ENCODE measurements at regions not wholly inside any gene's neighbourhood (a gene's known extent, or its start where the extent isn't known, plus 50 kb on each side); places are given as distances from the start of the nearest gene placed in this dataset.
A peak's percentile ranks its signal among the peaks of the same experiment; 100 is the strongest.
"Not testable (repeated sequence)": the region's sequence is repeated elsewhere in the genome, so short reads cannot be mapped to it uniquely, and the experiment has no call there.

- no peak overlapping the region for H3K4me3 Mint-ChIP-seq
- no peak overlapping the region for H3K27ac Mint-ChIP-seq
- H3K4me1 Mint-ChIP-seq: peaks cover 0 to 2% (median 0%) of the 10 kb centered on the region in 3 donors
- H3K9me3 Mint-ChIP-seq: peaks cover 0 to 1% (median 0%) of the 10 kb centered on the region in 3 donors
- peaks cover 9% of the 10 kb centered on the region for H3K27me3 Mint-ChIP-seq
- H3K36me3 Mint-ChIP-seq: no peaks in the 10 kb centered on the region
Measured at GRCh38 chr2:109702250-109702985, 88.3 kb downstream of the SOWAHC start.

- peaks cover 0 to 1% (median 0%) of the 10 kb centered on the region in 3 donors for H3K9me3 Mint-ChIP-seq
- no peak overlapping the region for H3K27ac Mint-ChIP-seq
- H3K36me3 Mint-ChIP-seq: no peaks in the 10 kb centered on the region
- no peak overlapping the region for H3K4me3 Mint-ChIP-seq
- H3K4me1 Mint-ChIP-seq: peaks cover 0 to 2% (median 0%) of the 10 kb centered on the region in 3 donors
- peaks cover 9% of the 10 kb centered on the region for H3K27me3 Mint-ChIP-seq
Measured at GRCh38 chr2:109703077-109703476, 88.9 kb downstream of the SOWAHC start.

GRCh38 chr2:109703798-109704197, 89.6 kb downstream of the SOWAHC start:
- Mint-ChIP-seq H3K27me3 (peaks cover 9% of the 10 kb centered on the region), H3K4me3 (no peak overlapping the region)

GRCh38 chr2:109707281-109708147, 86.6 kb upstream of the RGPD5 start:
- peaks cover 2% of the 10 kb centered on the region for H3K27me3 Mint-ChIP-seq
- H3K4me1 Mint-ChIP-seq: peaks cover 0 to 2% (median 0%) of the 10 kb centered on the region in 3 donors
- no peak overlapping the region for H3K27ac Mint-ChIP-seq
- H3K9me3 Mint-ChIP-seq: peaks cover 0 to 1% (median 0%) of the 10 kb centered on the region in 3 donors
- H3K36me3 Mint-ChIP-seq: no peaks in the 10 kb centered on the region
- no peak overlapping the region for H3K4me3 Mint-ChIP-seq

More at GRCh38 chr2:109703798-109704197, 89.6 kb downstream of the SOWAHC start:
- Mint-ChIP-seq H3K4me1 (peaks cover 0 to 2% (median 0%) of the 10 kb centered on the region in 3 donors), H3K27ac (no peak overlapping the region), H3K9me3 (peaks cover 0 to 1% (median 0%) of the 10 kb centered on the region in 3 donors), H3K36me3 (no peaks in the 10 kb centered on the region)

GRCh38 chr2:109710505-109711229, 83.4 kb upstream of the RGPD5 start:
- H3K9me3 Mint-ChIP-seq: no peaks in the 10 kb centered on the region
- H3K4me1 Mint-ChIP-seq: peaks cover 0 to 2% (median 0%) of the 10 kb centered on the region in 3 donors
- peak overlapping the region in 1 of 3 donors; percentile 6 for H3K27ac Mint-ChIP-seq
- no peak overlapping the region for H3K4me3 Mint-ChIP-seq
- H3K36me3 Mint-ChIP-seq: no peaks in the 10 kb centered on the region
- H3K27me3 Mint-ChIP-seq: peaks cover 2% of the 10 kb centered on the region

- Mint-ChIP-seq H3K9me3 (no peaks in the 10 kb centered on the region), H3K27ac (peak overlapping the region in 1 of 3 donors; percentile 44), H3K4me3 (no peak overlapping the region), H3K36me3 (no peaks in the 10 kb centered on the region), H3K4me1 (peaks cover 0 to 2% (median 0%) of the 10 kb centered on the region in 3 donors), H3K27me3 (no peaks in the 10 kb centered on the region)
Measured at GRCh38 chr2:109711230-109712122, 82.6 kb upstream of the RGPD5 start.

GRCh38 chr2:109712123-109712449, 82.0 kb upstream of the RGPD5 start:
- H3K4me1 Mint-ChIP-seq: peaks cover 0 to 2% (median 0%) of the 10 kb centered on the region in 3 donors
- no peaks in the 10 kb centered on the region for H3K27me3 Mint-ChIP-seq
- H3K4me3 Mint-ChIP-seq: no peak overlapping the region
- H3K9me3 Mint-ChIP-seq: no peaks in the 10 kb centered on the region
- H3K36me3 Mint-ChIP-seq: no peaks in the 10 kb centered on the region
- no peak overlapping the region for H3K27ac Mint-ChIP-seq

- no peaks in the 10 kb centered on the region for H3K9me3 Mint-ChIP-seq
- H3K27me3 Mint-ChIP-seq: no peaks in the 10 kb centered on the region
- no peak overlapping the region for H3K4me3 Mint-ChIP-seq
- H3K36me3 Mint-ChIP-seq: no peaks in the 10 kb centered on the region
- no peaks in the 10 kb centered on the region for H3K4me1 Mint-ChIP-seq
- no peak overlapping the region for H3K27ac Mint-ChIP-seq
Measured at GRCh38 chr2:109712746-109713145, 81.4 kb upstream of the RGPD5 start.

GRCh38 chr2:109715313-109715805, 78.7 kb upstream of the RGPD5 start:
- Mint-ChIP-seq H3K36me3 (peaks cover 2% of the 10 kb centered on the region), H3K4me3 (no peak overlapping the region), H3K9me3 (peaks cover 0 to 6% (median 4%) of the 10 kb centered on the region in 3 donors), H3K27ac (no peak overlapping the region), H3K4me1 (no peaks in the 10 kb centered on the region), H3K27me3 (no peaks in the 10 kb centered on the region)

- H3K27ac Mint-ChIP-seq, H3K27me3 Mint-ChIP-seq: not testable (repeated sequence)
Measured at GRCh38 chr2:109716596-109716995, 77.5 kb upstream of the RGPD5 start.

GRCh38 chr2:109718139-109718538, 76.0 kb upstream of the RGPD5 start:
- peaks cover 2% of the 10 kb centered on the region for H3K36me3 Mint-ChIP-seq
- H3K9me3 Mint-ChIP-seq: peaks cover 0 to 6% (median 4%) of the 10 kb centered on the region in 3 donors
- H3K4me3 Mint-ChIP-seq: no peak overlapping the region
- H3K4me1 Mint-ChIP-seq: no peaks in the 10 kb centered on the region
- H3K27ac Mint-ChIP-seq: no peak overlapping the region
- peaks cover 8% of the 10 kb centered on the region for H3K27me3 Mint-ChIP-seq

More at GRCh38 chr2:109716596-109716995, 77.5 kb upstream of the RGPD5 start:
- not testable (repeated sequence) for H3K4me1 Mint-ChIP-seq, H3K4me3 Mint-ChIP-seq, H3K36me3 Mint-ChIP-seq, H3K9me3 Mint-ChIP-seq

- Mint-ChIP-seq H3K4me3 (no peak overlapping the region), H3K36me3 (peaks cover 2% of the 10 kb centered on the region), H3K4me1 (no peaks in the 10 kb centered on the region), H3K27ac (no peak overlapping the region), H3K27me3 (peaks cover 8% of the 10 kb centered on the region), H3K9me3 (peaks cover 0 to 6% (median 4%) of the 10 kb centered on the region in 3 donors)
Measured at GRCh38 chr2:109719871-109720270, 74.2 kb upstream of the RGPD5 start.

- H3K4me1 Mint-ChIP-seq: no peaks in the 10 kb centered on the region
- H3K27me3 Mint-ChIP-seq: peaks cover 8% of the 10 kb centered on the region
- H3K36me3 Mint-ChIP-seq: peaks cover 2% of the 10 kb centered on the region
- peaks cover 0 to 6% (median 4%) of the 10 kb centered on the region in 3 donors for H3K9me3 Mint-ChIP-seq
- H3K4me3 Mint-ChIP-seq: no peak overlapping the region
- no peak overlapping the region for H3K27ac Mint-ChIP-seq
Measured at GRCh38 chr2:109720380-109721106, 73.6 kb upstream of the RGPD5 start.
